ENCODE measurements at regions not wholly inside any gene's neighbourhood (a gene's known extent, or its start where the extent isn't known, plus 50 kb on each side); places are given as distances from the start of the nearest gene placed in this dataset.

DNA sequence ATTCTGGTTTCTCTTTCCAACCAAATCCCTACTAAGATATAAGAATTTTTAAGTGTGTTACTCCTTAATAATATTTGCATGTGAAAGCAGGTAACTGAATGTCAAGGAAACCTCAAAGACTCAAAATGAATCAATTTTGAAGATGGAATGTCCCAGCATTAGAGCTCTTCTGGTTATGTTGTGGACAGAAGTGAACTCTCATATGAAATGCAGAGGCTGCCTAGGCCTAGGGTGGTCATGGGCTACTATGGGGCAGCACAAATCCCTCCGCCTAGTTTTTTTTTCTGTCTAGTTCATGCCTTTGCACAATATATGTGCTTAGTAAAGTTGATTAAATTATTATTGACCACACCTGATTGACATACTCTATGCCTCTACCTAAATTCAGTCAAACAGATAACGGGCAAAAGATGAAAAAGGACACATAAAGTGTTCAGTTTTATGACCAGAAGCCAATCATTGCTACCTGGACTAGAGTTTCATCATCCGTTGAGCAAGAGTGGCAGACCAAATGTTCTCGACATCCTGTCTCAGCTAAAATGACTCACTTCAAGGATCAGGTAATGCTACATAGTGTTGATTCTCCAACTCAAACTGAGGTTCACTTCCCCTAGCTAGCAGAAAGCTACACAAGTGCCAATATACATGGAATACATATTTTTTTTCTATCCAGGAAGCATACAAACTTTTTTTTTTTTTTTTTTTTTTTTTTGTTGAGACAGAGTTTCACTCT, 1211.4 kb downstream of the VRK1 start:
- TF ChIP-seq SUZ12 (IDR thresholded peaks at IDR 0.05; ENCODE audit: extremely low read depth, insufficient read depth, insufficient read length): no peak
- TF ChIP-seq ZNF274 (IDR thresholded peaks at IDR 0.05; ENCODE audit: low read depth, low read length): no peak
